ENCODE measurements at regions not wholly inside any gene's neighbourhood (a gene's known extent, or its start where the extent isn't known, plus 50 kb on each side); places are given as distances from the start of the nearest gene placed in this dataset.

GRCh38 chr6:48859562-48860123 is 603.4 kb downstream of the MMUT start:
- H3K27me3 ChIP-seq (ENCODE audit: low read length), result no peaks in the 10 kb centered on the region
- no peak overlapping the region for H3K4me3 ChIP-seq (ENCODE audit: low read length)
- no peak for DNase-seq
- H2AFZ ChIP-seq (ENCODE audit: low read length), result no peak overlapping the region
- BruUV-seq (replicated peaks), result no TSS peak
- ChIA-PET CTCF (no interaction called here), POLR2A (ENCODE audit: unreplicated experiment) (no interaction called here)
- intact Hi-C loops (cut with micrococcal nuclease), result no loop called here
- H3K27ac ChIP-seq (ENCODE audit: low read length), result no peak overlapping the region
- H3K4me1 ChIP-seq (ENCODE audit: insufficient read depth, low read length), result no peaks in the 10 kb centered on the region
- H3K9ac ChIP-seq (ENCODE audit: low read length), result no peak overlapping the region
- ATAC-seq, result no peak
- no peak overlapping the region for H3K4me2 ChIP-seq (ENCODE audit: low read length)
- no peaks in the 10 kb centered on the region for H3K9me2 ChIP-seq (replicated peaks; ENCODE audit: low read length)
- TF ChIP-seq CTCF (conservative IDR thresholded peaks at IDR 0.05; ENCODE audit: low read depth, low read length) (no peak), EZH2phosphoT487 (IDR thresholded peaks at IDR 0.05; ENCODE audit: borderline replicate concordance, low read length) (no peak), EZH2 (IDR thresholded peaks at IDR 0.05; ENCODE audit: low read length, unreplicated experiment) (no peak)
- H3F3A ChIP-seq (ENCODE audit: low read length, unreplicated experiment), result no peaks in the 10 kb centered on the region
- H3K79me2 ChIP-seq (ENCODE audit: low read length), result no peaks in the 10 kb centered on the region
- no peaks in the 10 kb centered on the region for H3K36me3 ChIP-seq (ENCODE audit: low read depth, low read length)
- H3K9me3 ChIP-seq (ENCODE audit: low read length), result 0 out of 2 replicates have a peak, but pooled peaks cover 8% of the 10 kb centered on the region
- no peaks in the 10 kb centered on the region for H4K20me1 ChIP-seq (ENCODE audit: low read length)

GRCh38 chr6:48845219-48845618 is 617.8 kb downstream of the MMUT start:
- no peak overlapping the region for H3K4me2 ChIP-seq (ENCODE audit: low read length)
- no peak for ATAC-seq
- peaks cover 7% of the 10 kb centered on the region; the same call in 1 of the 2 replicates for H3K36me3 ChIP-seq (ENCODE audit: low read depth, low read length)
- no peaks in the 10 kb centered on the region for H3K4me1 ChIP-seq (ENCODE audit: insufficient read depth, low read length)
- H3K4me3 ChIP-seq (ENCODE audit: low read length), result no peak overlapping the region
- no peaks in the 10 kb centered on the region for H3K79me2 ChIP-seq (ENCODE audit: low read length)
- no peaks in the 10 kb centered on the region for H3K27me3 ChIP-seq (ENCODE audit: low read length)
- intact Hi-C loops (cut with micrococcal nuclease), result no loop called here
- no peak overlapping the region for H3K27ac ChIP-seq (ENCODE audit: low read length)
- peaks cover 12% of the 10 kb centered on the region for H3K9me3 ChIP-seq (ENCODE audit: low read length)
- TF ChIP-seq EZH2 (IDR thresholded peaks at IDR 0.05; ENCODE audit: low read length, unreplicated experiment) (no peak), CTCF (conservative IDR thresholded peaks at IDR 0.05; ENCODE audit: low read depth, low read length) (no peak), EZH2phosphoT487 (IDR thresholded peaks at IDR 0.05; ENCODE audit: borderline replicate concordance, low read length) (no peak)
- no peaks in the 10 kb centered on the region for H4K20me1 ChIP-seq (ENCODE audit: low read length)
- H2AFZ ChIP-seq (ENCODE audit: low read length), result no peak overlapping the region
- H3K9ac ChIP-seq (ENCODE audit: low read length), result no peak overlapping the region
- no TSS peak for BruUV-seq (replicated peaks)
- CTCF ChIA-PET, result no interaction called here
- POLR2A ChIA-PET (ENCODE audit: unreplicated experiment), result no interaction called here
- H3K9me2 ChIP-seq (replicated peaks; ENCODE audit: low read length), result no peaks in the 10 kb centered on the region
- no peak for DNase-seq
- no peaks in the 10 kb centered on the region for H3F3A ChIP-seq (ENCODE audit: low read length, unreplicated experiment)

- Histone ChIP-seq H3F3A (ENCODE audit: low read length, unreplicated experiment) (no peaks in the 10 kb centered on the region), H3K27me3 (ENCODE audit: low read length) (no peaks in the 10 kb centered on the region), H3K4me3 (ENCODE audit: low read length) (no peak overlapping the region), H3K9me3 (ENCODE audit: low read length) (peaks cover 12% of the 10 kb centered on the region), H4K20me1 (ENCODE audit: low read length) (no peaks in the 10 kb centered on the region), H3K36me3 (ENCODE audit: low read depth, low read length) (peaks cover 7% of the 10 kb centered on the region; the same call in 1 of the 2 replicates), H3K27ac (ENCODE audit: low read length) (no peak overlapping the region), H3K4me2 (ENCODE audit: low read length) (no peak overlapping the region), H3K4me1 (ENCODE audit: insufficient read depth, low read length) (no peaks in the 10 kb centered on the region), H3K9ac (ENCODE audit: low read length) (no peak overlapping the region), H2AFZ (ENCODE audit: low read length) (no peak overlapping the region), H3K9me2 (replicated peaks; ENCODE audit: low read length) (no peaks in the 10 kb centered on the region), H3K79me2 (ENCODE audit: low read length) (no peaks in the 10 kb centered on the region)
- ATAC-seq (no peak), DNase-seq (no peak)
- POLR2A ChIA-PET (ENCODE audit: unreplicated experiment), result no interaction called here
- CTCF ChIA-PET, result no interaction called here
- no TSS peak for BruUV-seq (replicated peaks)
- TF ChIP-seq EZH2phosphoT487 (IDR thresholded peaks at IDR 0.05; ENCODE audit: borderline replicate concordance, low read length), result no peak
- TF ChIP-seq EZH2 (IDR thresholded peaks at IDR 0.05; ENCODE audit: low read length, unreplicated experiment), result no peak
- no peak for TF ChIP-seq CTCF (conservative IDR thresholded peaks at IDR 0.05; ENCODE audit: low read depth, low read length)
- intact Hi-C loops (cut with micrococcal nuclease), result no loop called here
These were observed 618.4 kb downstream of the MMUT start for GRCh38 chr6:48844696-48845095.

Measured in PC-3 (cell line).